HCT116 (cell line): ENCODE measurements at regions not wholly inside any gene's neighbourhood (a gene's known extent, or its start where the extent isn't known, plus 50 kb on each side); places are given as distances from the start of the nearest gene placed in this dataset.
"Not testable (repeated sequence)": the region's sequence is repeated elsewhere in the genome, so short reads cannot be mapped to it uniquely, and the experiment has no call there.

Experiments
- ATAC-seq: fragments of 200-7000 bp; cut with Tn5 transposase; 2 replicates; pipeline ENCODE4 v1.9.1; 2020; ENCODE audit warnings: mild to moderate bottlenecking, moderate library complexity
- BruUV-seq: library from RNA; stranded (reverse); fragments of 400-500 nt; replicated peaks from 2 replicates; lab custom pipeline; 2021; lab: Mats Ljungman, UMichigan
- CTCF ChIA-PET: fragments of 300-600 bp; sonication (Branson Sonifier 250); formaldehyde crosslinking; loops from one replicate; lab custom pipeline; 2021; ENCODE audit warnings: antibody characterized with exemption; lab: Charles Lee
- POLR2A ChIA-PET: fragments of 300-600, 350-600 bp; sonication (Branson Sonifier 250); formaldehyde crosslinking; loops from one replicate; lab custom pipeline; 2021; ENCODE audit warnings: antibody characterized with exemption; lab: Charles Lee
- RAD21 ChIA-PET, 2 experiments: fragments of 300-600 bp; sonication (Branson Sonifier 250); formaldehyde crosslinking; loops; one replicate each; lab custom pipeline; 2023; ENCODE audit warnings: low total read pairs in 2 of 2; ENCODE audit not compliant: uncharacterized antibody in 2 of 2, unreplicated experiment in 2 of 2, low non-redundant PET in 1 of 2; lab: Charles Lee
- DNase-seq: peaks from one replicate; pipeline ENCODE4 v3.0.0-alpha.2; 2010; ENCODE audit warnings: low read depth, low spot score
- H2AFZ ChIP-seq: fragments of 200-600 bp; shearing (Covaris generic), sonication (generic); 2 replicates; pipeline ENCODE4 v1.6.1; 2017; ENCODE audit warnings: low read depth, mixed run types, mixed read lengths, antibody characterized with exemption, low read length; ENCODE audit not compliant: poor library complexity, severe bottlenecking
- H3K27ac ChIP-seq: 2 replicates; pipeline ENCODE4 v1.5.1; 2012; ENCODE audit warnings: low read depth, low read length
- H3K27me3 ChIP-seq: fragments of 200-600 bp; sonication (generic); 2 replicates; pipeline ENCODE4 v1.6.1; 2016; ENCODE audit warnings: mixed run types, low read length, mixed read lengths; ENCODE audit not compliant: insufficient read depth
- H3K36me3 ChIP-seq, 2 experiments: fragments of 200-500 bp in 1 of 2; fragments of 200-600 bp in 1 of 2; sonication (Bioruptor generic) in 1 of 2; sonication (generic) in 1 of 2; 2 replicates each; pipeline versions ENCODE4 v1.5.1 to v1.6.1; 2014 to 2016; ENCODE audit warnings: low read length in 2 of 2, inconsistent platforms in 1 of 2, mixed read lengths in 1 of 2, mixed run types in 1 of 2; ENCODE audit not compliant: insufficient read depth in 2 of 2, control insufficient read depth in 1 of 2
- H3K4me1 ChIP-seq, 2 experiments: fragments of 200-600 bp in 1 of 2; sonication (generic) in 1 of 2; 2 replicates each; pipeline versions ENCODE4 v1.5.1 to v1.6.1; 2012 to 2017; ENCODE audit warnings: low read length in 2 of 2, inconsistent platforms in 1 of 2, mild to moderate bottlenecking in 1 of 2, mixed read lengths in 1 of 2, mixed run types in 1 of 2, moderate library complexity in 1 of 2; ENCODE audit not compliant: insufficient read depth in 2 of 2, control insufficient read depth in 1 of 2
- H3K4me2 ChIP-seq: fragments of 200-600 bp; sonication (generic); 2 replicates; pipeline ENCODE4 v1.6.1; 2017; ENCODE audit warnings: mixed run types, low read length, mixed read lengths
- H3K4me3 ChIP-seq, 2 experiments: fragments of 200-600 bp in 1 of 2; sonication (generic) in 1 of 2; replicated peaks in 1 of 2; 2 replicates each; pipeline ENCODE4 v1.5.1; 2011 to 2016; ENCODE audit warnings: low read length in 2 of 2, control low read depth in 1 of 2, low read depth in 1 of 2, mild to moderate bottlenecking in 1 of 2, mixed read lengths in 1 of 2, mixed run types in 1 of 2
- H3K79me2 ChIP-seq: fragments of 200-600 bp; sonication (generic); 2 replicates; pipeline ENCODE4 v1.6.1; 2017; ENCODE audit warnings: mild to moderate bottlenecking, mixed run types, low read length, moderate library complexity, mixed read lengths; ENCODE audit not compliant: insufficient read depth
- H3K9ac ChIP-seq: fragments of 200-600 bp; sonication (generic); 2 replicates; pipeline ENCODE4 v1.6.1; 2016; ENCODE audit warnings: low read length, mixed read lengths
- H3K9me2 ChIP-seq: fragments of 200-600 bp; sonication (generic), shearing (Covaris generic); 2 replicates; pipeline ENCODE4 v1.6.1; 2017; ENCODE audit warnings: mixed run types, mild to moderate bottlenecking, moderate library complexity; ENCODE audit not compliant: insufficient read depth
- H3K9me3 ChIP-seq, 2 experiments: fragments of 200-500 bp in 1 of 2; fragments of 200-600 bp in 1 of 2; sonication (Bioruptor generic) in 1 of 2; sonication (generic) in 1 of 2; 2 replicates each; pipeline ENCODE4 v1.6.1; 2014 to 2017; ENCODE audit warnings: low read length in 2 of 2, mixed read lengths in 2 of 2, inconsistent platforms in 1 of 2, low read depth in 1 of 2, mild to moderate bottlenecking in 1 of 2, mixed run types in 1 of 2, moderate library complexity in 1 of 2; ENCODE audit not compliant: control insufficient read depth in 1 of 2, insufficient read depth in 1 of 2
- H4K20me1 ChIP-seq: fragments of 200-600 bp; sonication (generic), shearing (Covaris generic); 2 replicates; pipeline ENCODE4 v1.6.1; 2017; ENCODE audit warnings: mixed run types, mild to moderate bottlenecking, moderate library complexity; ENCODE audit not compliant: insufficient read depth
- ATF3 ChIP-seq: IDR thresholded peaks from 2 replicates; pipeline ENCODE4 v1.6.1; 2012
- CBX3 ChIP-seq: IDR thresholded peaks from 2 replicates; pipeline ENCODE4 v1.6.1; 2012; ENCODE audit warnings: low read depth
- EGR1 ChIP-seq: IDR thresholded peaks from 2 replicates; pipeline ENCODE4 v1.6.1; 2012; ENCODE audit warnings: low read depth
- EZH2 ChIP-seq: fragments of 200-600 bp; sonication (generic); IDR thresholded peaks from 2 replicates; pipeline ENCODE4 v1.6.1; 2017; ENCODE audit warnings: antibody characterized with exemption, mixed run types
- MAX ChIP-seq: IDR thresholded peaks from 2 replicates; pipeline ENCODE4 v1.6.1; 2012
- SP1 ChIP-seq: IDR thresholded peaks from 2 replicates; pipeline ENCODE4 v1.6.1; 2012; ENCODE audit warnings: low read depth
- TCF7L2 ChIP-seq: IDR thresholded peaks from 2 replicates; pipeline ENCODE4 v1.7.0; 2011; ENCODE audit warnings: borderline replicate concordance, inconsistent platforms; ENCODE audit not compliant: insufficient read depth, insufficient read length; ENCODE audit errors: extremely low read depth
- intact Hi-C: fragments of 100-400 bp; cut with micrococcal nuclease; formaldehyde crosslinking; loops from 2 replicates; pipeline ENCODE4 v1.10.0; 2022

DNA sequence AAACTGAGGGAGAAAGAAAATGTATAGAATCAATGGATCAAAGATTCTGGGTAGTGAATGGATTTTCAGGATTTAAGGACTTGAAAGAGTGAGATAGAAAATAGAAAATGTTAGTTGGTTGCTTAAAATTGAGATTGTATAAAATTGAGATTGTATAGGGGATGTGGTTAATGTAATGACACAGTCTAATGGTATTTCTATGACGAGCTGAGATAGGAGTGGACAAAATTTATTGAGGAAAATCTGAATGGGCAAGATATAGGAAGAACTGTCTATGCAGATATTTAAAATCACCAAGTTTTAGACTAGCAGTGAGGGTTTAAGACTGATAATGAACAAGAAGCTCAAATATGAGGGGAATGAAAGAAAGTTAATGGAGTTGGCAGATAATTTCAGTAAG is 406.6 kb downstream of the NYAP2 start:
- Histone ChIP-seq H3K4me2 (no peak overlapping the region), H3K27me3 (no peaks in the 10 kb centered on the region), H4K20me1 (no peaks in the 10 kb centered on the region), H3K79me2 (no peaks in the 10 kb centered on the region)
- TF ChIP-seq ATF3: no peak
- TF ChIP-seq EGR1: no peak
- TF ChIP-seq EZH2: no peak
- TF ChIP-seq MAX: no peak
- TF ChIP-seq TCF7L2: no peak
- no peak for TF ChIP-seq CBX3
- TF ChIP-seq SP1: no peak
- TF ChIP-seq, all 23 proteins: peak for 0
- H2AFZ ChIP-seq: no peak overlapping the region
- ChIA-PET RAD21 (no interaction called here), CTCF (no interaction called here), POLR2A (no interaction called here)
- peaks cover 0 to 12% of the 10 kb centered on the region in 2 experiments; a peak in 1 of 4 replicates for H3K4me1 ChIP-seq
- H3K9me2 ChIP-seq: no peaks in the 10 kb centered on the region
- no peak overlapping the region for H3K9ac ChIP-seq
- ATAC-seq (no peak), DNase-seq (no peak)
- intact Hi-C loops: no loop called here
- BruUV-seq: no TSS peak
- no peak overlapping the region for H3K27ac ChIP-seq
- no peak overlapping the region for H3K4me3 ChIP-seq
- H3K36me3 ChIP-seq: no peaks in the 10 kb centered on the region
- no peaks in the 10 kb centered on the region for H3K9me3 ChIP-seq

DNA sequence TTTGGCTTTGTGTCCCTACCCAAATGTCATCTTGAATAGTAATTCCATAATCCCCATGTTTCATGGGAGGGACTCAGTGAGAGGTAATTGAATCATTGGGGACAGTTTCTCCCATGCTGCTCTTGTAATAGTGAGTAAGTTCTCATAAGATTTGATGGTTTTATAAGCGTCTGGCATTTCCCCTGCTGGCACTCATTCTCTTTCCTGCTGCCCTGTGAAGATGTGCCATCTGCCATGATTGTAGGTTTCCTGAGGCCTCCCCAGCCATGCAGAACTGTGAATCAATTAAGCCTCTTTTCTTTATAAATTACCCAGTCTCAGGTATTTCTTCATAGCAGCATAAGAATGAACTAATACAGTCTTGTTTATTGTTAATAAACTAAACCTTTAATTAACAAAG is 402.6 kb downstream of the NYAP2 start:
- CTCF ChIA-PET, POLR2A ChIA-PET, H3K36me3 ChIP-seq, RAD21 ChIA-PET, ATAC-seq, BruUV-seq, H3K9me3 ChIP-seq, DNase-seq, H3K27me3 ChIP-seq, intact Hi-C loops, H3K79me2 ChIP-seq, H2AFZ ChIP-seq, H3K27ac ChIP-seq, H3K9me2 ChIP-seq, H4K20me1 ChIP-seq, H3K9ac ChIP-seq, H3K4me2 ChIP-seq, H3K4me3 ChIP-seq: not testable (repeated sequence)
- H3K4me1 ChIP-seq: peaks cover 0 to 12% of the 10 kb centered on the region in 2 experiments; a peak in 1 of 4 replicates
